Anterior cingulate cortex (tissue), 58 donors: ENCODE measurements at regions not wholly inside any gene's neighbourhood (a gene's known extent, or its start where the extent isn't known, plus 50 kb on each side); places are given as distances from the start of the nearest gene placed in this dataset.

Source experiments
- DNase-seq, 58 donors: peaks; one replicate each; lab custom pipeline; 2025; lab: John Stamatoyannopoulos, UW

DNA sequence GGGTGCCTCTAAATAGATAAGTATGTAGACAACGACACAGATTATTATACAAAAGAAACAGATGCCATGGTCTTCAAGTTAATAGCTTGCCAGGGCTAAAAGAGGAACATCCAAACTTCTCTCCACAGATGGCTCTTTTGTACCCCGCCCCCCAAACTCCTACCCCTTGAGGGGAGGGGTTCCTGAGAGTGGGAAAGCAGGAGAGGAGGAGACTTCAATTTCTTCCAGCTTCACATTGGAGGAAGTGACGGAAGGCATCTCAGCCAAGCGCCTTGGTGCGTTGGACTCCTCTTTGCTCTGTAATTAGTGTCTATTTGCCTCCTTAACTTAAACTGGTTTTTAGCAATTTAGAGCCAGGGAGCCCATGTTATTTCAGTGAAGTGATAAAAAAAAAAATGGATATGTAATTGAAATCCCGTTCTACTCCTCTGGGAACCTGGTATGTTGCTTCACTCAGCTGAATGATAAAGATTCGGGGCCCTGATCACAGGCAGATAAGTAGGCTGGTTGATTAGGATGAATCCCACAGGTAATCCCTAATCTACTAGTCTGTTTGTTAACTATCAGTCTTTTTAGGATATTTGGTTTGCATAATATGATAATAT lies 580.9 kb upstream of the CADM1 start:
- peak in 7 of 58 donors; percentile 7 to 48 (median 20) for DNase-seq

DNA sequence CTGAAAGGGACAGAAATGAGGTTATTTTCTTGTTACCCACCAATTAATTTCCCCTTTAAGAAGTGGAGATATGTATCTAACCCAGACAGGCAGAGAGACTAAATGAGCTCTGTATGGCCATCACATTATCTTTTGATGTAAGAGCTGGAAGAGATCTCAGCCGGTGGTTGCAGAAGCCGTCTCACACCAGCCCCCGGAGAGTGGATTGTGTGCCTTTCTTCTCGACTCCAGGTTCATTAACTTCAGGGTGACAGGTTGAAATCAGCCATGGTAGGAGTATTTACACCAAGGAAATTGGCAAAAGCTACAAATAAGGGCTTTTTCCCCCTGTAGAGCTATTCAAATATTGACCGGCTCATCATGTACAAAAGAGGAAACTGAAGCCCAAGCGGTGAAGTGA lies 580.3 kb upstream of the CADM1 start:
- DNase-seq: no peak

DNA sequence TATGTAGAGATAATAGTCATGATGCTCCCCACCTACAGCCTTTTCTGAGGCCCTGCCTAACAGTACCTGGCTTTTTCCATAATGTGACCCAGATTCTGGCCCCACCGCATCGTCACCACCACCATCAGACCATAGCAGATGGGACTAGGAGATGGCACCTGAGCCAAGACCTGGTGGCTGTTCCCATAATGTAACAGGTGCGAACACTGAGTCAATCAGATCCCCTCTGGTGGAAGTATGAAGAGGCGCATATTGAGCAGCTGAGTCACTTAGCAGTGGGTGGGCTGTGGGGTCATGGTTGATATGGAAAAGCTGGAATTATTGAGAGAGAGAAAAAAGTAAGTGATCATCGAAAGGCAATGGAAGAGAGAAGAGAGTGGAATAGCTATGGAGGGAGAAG lies 578.0 kb upstream of the CADM1 start:
- no peak for DNase-seq

DNA sequence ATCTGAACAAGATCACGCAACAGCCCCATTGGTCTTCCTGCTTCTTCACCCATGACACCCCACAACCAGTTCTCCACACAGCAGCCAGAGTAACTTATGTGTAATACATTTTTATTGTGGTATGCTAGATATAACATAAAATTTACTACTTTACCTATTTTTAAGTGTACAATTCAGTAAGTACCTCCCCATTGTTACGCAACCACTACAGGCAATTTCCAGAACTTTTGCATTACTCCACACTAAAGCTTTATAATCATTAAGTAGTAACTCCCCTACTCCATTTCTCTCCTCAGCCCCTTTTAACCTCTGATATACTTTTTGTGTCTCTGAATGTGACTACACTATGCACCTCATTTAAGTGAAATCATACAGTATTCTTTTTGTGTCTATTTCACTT lies 575.4 kb upstream of the CADM1 start:
- DNase-seq: no peak

DNA sequence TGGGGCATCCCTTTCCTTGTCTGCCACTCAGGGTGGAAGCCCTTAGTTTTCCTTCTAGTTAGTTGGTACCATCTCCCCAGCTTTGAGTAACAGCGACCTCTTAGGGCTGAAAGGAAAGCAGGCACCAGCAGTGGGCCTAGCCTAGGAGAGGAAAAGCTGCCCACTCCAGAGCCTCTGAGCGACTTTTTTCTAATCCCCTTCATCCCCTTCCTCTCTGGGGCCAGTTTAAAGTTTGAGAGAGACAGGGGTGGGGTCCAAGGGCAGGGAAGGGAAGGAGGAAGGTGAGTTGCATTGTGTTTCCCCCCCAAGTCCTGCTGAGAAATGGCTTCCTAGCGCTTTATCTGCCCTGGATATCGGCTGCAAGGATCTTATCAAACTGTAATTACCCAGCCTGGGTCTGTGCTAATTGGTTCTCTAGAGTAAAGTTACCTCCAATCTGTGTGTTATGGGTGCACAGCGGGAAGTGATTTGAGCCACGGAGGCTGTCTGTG lies 573.9 kb upstream of the CADM1 start:
- no peak for DNase-seq

DNA sequence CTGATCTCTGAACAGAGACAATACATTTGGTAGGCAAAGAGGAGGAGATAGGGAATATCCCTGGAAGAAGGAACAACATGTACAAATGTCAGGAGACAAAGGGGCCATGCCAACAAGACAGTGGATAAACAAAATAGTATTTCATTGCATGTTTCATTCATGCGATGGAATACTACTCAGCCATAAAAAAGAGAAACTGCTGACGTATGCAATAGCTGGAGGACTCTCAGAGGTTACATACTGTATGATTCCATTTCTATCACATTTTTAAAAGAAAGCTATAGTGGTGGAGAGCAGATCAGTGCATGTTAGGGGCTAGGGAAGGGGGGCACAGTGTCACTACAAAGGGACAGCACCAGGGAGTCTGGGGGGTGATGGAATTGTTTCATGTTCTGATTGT lies 572.9 kb upstream of the CADM1 start:
- no peak for DNase-seq

DNA sequence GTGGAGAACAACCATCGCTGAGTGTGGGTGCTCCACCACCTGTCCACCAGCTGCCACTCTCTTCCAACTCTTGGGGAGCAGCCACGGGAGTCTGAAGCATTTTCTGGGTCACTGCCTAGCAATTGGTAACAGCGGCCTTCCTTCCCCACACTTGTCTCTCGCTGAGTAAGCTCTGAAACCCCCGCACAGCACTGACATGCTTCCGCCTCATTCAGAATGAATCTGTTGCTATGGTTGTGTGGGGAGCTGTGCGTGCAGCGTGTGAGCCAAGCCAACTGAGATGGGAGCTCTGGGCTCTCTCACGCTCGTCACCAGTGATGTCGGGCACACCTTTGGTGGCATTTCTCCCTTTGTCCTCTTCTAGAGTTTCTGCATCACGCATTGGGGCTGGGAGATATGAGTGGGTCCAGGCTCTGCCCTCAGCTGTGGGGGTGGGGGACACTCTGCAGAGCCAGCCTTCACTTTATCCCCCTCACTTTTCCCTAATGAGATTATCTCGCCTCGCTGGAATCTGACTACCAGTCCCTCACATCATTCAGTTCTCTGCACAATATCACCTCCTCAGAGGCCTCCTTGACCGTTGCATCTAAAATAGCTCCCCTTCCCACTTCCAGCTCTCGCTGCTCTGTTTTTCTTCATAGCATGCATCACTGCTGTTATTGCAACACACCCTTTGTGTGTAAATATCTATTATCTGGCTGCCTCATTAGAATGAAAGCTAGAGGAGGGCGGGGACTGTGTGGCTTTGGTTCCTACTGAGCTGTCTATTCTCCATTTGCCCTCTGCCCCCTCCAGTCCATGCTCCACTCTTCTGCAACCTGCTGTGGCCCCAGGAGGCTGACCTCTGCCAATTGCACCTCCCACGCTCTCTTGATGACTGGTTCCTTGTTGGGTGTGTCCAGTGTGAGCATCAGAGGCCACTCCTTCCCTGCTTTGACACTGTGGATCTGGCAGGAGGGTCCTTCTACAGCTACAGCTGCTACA lies 569.9 kb upstream of the CADM1 start:
- peak in 52 of 58 donors; percentile 8 to 88 (median 58) for DNase-seq

DNA sequence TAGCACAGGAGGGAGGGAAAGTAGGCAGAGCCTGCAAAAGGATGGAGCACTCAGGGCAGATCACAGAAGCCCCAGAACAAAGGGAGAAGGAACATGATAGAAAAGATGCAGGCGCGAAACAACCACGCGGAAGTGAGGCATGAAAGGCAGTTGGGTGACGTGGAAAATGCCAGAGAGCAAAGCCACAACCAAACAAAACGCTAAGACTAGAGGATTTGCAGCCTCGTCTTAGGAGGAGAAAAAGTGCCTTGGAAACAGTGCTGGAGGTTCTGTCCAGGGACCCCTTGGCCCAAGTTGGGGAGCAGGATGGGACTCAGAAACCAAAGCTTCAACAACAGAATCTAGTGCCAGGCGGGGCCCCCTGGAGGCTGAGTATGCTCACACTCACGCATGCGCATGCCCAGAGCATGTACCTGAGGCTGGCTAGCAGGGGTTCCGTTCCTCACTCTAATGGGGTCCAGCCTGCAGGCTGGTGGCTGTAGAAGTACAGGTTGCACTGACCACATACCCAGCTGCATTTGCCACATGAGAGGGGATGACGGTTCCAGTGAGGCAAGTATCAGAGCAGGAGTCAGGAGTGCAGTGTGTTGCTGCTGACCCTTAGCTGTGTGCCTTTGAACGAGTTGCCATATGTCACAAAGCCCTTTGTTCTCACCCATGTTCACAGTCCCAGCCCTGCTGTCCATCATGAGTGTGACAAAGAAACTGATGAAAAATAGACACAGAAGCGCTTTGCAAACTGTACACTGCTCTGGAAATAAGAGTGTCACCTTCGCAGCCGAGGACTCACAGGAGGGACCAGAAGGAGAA lies 568.6 kb upstream of the CADM1 start:
- peak in 2 of 58 donors; percentile 2 to 6 for DNase-seq

DNA sequence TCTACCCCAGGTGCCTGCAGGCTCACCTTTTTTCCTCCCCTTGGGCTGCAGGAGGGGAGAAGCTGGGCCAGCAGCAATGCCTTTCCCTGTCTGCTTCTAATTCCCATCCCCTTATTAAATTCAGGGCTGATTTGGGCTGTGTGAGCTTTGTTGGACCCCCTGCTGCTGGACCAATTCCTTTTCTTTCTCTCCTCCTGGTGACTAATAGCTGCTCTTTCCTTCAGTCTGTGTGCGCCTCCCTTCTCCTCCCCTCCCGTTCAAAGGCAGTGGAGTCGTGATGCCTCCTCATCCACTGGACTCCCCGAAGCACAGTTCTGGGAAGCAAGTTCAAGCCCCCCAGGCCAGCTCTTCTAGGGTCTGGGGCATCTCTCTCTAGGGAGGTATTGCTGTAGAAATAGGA lies 567.9 kb upstream of the CADM1 start:
- DNase-seq: no peak

DNA sequence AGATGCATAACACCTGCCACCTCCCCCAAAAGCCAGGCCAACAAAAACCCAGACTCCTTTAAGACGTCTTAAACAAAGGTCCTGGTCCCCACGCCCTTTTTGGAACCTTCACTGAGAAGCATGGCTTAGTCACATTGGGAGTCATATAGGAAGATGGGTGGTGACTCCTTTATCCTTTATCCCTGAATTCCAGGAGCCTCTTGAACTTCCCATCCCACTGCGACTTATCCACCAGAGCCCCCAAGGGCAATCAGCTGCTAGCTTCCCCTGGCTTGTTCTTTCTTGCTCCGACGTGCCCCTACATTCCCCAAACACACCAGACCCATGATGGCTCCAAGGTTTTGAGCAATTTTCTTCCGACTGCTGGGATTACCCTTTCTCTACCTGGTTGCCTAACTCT lies 567.0 kb upstream of the CADM1 start:
- DNase-seq: no peak

DNA sequence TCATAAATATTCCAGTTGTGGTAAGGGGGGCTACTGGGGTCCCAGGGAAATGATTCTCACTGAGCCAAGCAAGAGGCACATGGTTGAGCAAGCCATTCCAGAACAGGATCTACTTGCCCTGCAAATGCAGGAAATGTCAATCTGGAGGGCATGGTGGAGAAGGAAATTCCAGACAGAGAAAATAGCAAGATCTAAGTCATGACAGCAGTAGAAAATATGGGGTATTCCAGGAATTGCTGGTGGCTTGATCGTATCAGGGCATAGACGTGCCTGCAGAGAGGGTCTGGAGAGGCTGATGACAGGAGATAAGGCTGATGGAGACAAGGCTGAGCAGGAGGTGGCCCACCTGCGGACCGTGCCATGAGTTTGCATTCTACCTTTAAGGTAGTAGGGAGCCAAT lies 566.3 kb upstream of the CADM1 start:
- no peak for DNase-seq

DNA sequence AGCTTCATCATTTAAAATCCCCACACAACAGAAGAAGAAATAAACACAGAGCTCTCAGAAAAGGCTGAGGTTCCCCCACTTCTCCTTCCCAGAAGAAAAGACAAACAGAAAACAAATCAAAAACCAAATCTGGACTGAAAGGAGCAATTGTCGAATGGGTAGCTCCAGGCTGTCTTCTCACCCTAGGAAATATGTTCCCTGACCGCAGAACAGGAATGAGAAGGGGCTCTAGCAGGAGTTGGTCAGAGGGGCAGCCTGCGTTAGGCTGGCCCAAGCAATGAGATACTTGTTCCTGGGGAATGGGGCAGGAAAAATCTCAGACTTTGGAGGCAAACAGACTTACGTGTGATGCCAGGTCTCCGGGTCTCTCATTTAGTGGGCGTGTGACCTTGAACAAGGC lies 562.6 kb upstream of the CADM1 start:
- no peak for DNase-seq

DNA sequence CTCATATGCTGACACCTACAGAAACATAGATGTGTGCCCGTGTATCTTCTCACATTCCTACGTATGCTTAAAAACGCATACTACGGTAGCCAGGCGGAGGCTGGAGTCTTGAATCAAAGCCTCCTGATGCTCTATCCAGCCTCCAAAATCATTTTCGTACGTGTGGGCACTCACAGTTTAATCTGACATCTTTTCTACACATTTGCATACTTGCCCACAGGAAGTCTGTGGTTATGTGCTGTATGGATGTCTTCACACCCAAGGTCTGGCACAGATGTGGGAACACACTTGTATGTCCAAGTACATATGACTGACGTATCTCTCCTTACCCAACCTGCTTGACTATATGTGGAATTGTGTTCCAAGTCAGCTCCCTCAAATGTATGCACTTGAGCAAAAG lies 561.8 kb upstream of the CADM1 start:
- peak in 10 of 58 donors; percentile 4 to 70 (median 29) for DNase-seq

DNA sequence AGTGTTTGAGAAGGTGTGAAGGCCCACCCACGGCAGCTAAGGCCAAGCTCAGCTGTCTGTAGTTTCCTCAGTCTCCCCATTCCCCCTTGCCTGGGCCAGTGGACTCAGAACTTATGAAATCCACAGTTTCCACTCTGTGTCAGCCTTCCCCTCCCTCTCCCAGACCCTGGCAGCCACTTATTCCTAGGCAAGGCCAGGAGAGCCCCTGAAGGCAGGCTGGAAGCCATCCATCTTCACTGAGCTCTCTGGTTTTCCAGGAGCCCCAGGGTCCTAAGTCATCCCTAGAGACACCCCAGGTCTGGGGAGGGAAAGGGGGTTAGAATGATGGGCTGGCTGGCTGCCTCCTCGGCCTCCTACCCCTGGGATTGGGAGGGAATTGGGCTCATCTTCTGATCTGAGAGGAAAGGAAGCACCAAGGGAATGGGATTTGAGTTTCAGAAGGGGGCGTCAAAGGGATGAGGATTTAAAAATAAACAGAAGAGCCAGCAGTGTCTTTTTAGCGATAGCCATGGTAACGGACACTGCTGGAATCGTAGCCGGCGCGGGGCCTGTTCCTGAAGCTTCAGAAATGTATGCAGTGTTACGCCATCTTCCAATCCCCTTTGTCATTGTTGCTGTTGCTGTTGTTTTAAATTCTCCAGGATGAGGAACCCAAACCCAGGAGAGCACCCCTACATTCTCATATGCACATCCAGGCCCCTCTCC lies 561.1 kb upstream of the CADM1 start:
- DNase-seq: peak in 22 of 58 donors; percentile 9 to 70 (median 25)

DNA sequence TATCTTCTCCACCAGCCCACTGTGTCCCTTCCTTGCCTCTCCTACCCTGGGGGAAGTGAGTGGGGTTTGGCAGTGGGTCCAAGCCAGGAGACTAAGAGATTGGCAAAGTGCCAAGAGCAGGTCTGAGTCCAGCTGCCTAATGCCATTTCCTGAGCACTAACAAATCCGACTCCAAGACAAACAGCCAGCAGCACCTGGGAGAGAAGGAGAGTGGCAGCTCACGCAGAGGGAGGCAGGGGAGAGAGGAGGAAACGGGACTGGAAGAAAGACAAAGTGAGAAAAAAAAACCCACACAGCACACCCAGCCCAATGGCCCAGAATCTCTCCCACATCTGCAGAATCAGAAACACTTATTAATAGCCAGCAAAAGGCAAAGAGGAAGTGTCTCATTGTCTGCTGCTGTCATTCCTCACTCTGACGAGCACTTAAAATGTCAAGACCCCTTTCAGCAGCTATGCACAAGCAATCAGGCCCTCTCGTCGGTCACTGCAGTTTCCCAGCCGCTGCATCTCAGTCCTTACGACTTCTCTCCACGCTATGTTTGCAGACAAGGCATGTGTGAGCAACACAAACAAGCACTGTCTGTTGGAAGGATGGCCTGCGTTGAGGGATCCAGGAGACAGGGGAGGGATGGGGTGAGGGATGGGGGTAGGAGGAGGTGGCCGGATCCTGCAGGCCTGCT lies 558.4 kb upstream of the CADM1 start:
- peak in 1 of 58 donors; percentile 4 for DNase-seq

DNA sequence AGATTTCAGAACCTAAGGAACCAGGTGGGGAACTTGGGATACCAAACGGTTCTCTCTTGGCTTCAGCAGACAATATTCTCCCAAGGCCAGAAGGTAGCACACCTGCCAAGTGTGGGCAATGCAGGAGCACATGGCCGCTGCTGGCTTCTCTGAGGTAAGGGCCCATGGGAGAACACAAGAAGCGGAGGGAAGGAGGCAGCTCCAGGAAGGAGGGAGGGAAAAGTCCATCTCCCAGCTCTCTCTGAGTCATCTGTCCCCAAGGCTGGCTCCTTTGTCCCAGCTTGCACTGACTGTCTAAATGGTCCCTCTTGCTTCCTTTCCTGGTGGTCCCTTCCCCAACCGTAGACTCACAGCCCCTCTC lies 557.9 kb upstream of the CADM1 start:
- DNase-seq: no peak

DNA sequence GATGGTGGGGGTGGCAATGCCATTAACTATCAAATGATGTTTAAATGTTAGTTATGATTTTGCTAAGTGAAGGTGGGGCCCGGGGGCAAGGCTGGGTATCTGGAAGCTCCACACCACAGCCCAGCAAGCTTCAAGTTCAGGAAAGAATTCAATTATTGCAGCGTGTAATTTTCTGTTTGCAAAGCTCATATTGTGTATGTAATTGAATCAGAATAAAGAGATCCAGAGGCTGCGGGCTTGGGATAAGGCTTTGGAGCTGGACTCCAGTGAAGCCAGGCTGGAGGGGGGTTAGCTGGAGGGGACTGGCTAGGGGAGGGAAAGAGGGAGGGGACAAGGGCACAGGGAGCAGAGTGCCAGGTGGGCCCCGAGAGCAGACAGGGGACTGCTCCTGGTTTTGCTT lies 557.1 kb upstream of the CADM1 start:
- DNase-seq: no peak

DNA sequence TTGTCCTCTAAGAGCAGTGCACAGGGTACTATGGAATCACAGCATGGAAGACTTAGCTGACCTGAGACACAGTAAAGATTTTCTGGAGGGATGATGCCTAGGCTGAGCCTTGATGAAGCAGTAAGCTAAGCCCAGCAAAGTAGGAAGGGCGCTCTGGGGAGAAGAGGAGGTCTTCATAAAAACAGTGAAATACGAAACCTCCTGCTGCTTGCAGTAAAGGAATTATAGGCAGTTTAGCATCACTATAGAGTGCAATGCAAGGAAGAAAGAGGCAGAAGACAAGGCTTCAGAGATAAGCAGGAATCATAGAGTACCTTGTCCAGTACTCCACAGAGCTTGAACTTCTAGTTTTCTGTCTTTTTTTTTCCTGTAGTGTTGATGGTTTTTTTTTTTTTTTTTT lies 555.7 kb upstream of the CADM1 start:
- DNase-seq: no peak

DNA sequence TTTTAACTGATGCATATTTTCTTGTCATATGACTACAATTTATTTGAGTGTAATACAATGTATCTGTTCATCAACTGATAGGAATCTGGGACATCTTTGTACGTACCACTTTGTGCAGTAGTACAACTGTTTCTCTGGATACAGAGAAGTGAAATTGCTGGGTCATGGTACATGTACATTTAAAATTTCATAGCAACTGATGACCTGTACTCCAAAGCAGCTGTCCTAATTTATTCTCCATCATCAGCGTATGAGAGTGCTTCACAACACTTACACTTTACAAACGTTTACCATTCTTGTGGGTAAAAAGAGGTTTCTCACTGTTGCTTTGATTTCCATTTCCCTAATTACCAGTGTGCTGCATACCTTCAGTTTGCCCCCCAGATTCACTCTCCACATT lies 552.8 kb upstream of the CADM1 start:
- DNase-seq: no peak

DNA sequence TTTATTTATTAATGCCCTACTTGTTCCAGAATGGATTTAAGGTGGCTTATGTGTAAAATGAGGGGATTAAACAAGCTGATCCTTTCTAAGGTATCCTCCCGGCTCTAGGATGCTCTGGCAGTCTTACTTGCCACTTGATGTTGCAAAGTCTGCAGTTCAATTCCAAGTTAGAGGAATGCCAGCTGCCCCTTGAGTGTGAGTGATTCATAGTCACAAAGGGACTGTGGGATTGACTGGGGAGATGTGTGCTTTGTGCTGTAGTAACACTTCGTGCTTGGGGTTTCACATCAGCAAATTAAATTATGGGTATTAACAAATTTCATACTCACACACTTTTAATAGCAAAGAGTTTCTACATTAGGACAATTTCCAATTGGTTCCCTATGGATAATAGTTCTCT lies 550.8 kb upstream of the CADM1 start:
- no peak for DNase-seq
